ENCODE measurements at regions not wholly inside any gene's neighbourhood (a gene's known extent, or its start where the extent isn't known, plus 50 kb on each side); places are given as distances from the start of the nearest gene placed in this dataset.

DNA sequence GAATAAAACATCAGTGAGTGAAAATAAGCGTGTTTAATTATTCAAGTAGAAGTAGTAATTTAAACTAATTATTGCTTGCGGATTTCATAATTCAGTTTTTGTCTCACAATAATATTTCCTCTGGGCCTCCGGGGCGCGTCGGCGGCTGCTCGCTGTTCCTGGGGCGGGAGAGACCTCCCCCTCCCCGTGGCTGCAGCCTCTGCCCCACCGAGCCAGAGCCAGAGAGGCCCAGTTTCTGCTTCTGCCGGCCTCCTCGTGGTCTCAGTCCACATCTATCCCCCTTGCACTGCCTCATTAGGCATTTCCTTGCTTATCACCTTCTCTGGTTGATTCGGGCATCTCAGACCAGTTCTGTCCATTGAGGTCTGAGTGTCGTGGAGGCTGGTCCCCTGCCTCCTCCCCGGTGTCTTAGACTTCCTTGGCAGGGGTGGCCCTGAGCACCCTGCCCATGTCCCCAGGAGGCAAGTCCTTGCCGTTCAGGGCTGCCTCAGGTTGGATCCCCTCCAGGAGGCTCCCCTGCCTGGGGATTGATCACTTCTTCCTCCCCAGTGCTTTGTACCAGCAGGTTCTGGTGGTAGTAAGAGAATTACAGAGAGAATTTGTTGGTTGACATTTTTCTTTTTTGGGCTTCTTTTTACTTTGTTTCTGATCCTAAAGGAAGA, 78.0 kb downstream of the SLC25A47 start:
- CTCF ChIA-PET = no interaction called here

DNA sequence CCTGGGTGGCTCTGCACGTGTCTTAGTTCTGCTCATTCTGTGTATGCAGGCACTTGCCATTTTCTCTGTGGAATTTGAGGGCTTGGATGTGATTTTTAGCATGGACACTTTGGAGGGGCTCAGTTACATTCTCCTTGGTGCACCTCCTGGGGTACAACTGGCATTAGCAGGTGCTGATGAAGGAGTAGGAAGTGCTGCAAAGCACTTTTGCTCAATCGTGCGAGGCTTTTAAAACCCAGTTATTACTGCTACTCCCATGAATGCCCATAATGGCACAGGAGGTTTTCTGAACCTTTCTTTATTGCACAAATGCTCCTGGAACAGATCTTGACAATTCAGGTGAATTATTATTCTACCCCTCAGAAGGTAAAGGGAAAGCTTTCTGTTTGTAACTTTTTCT, 78.7 kb downstream of the SLC25A47 start:
- H3K9me2 ChIP-seq (ENCODE audit: insufficient read depth) = no peaks in the 10 kb centered on the region
- H3K4me3 ChIP-seq = no peak overlapping the region
- CTCF ChIA-PET = no interaction called here
- H3K4me1 ChIP-seq (replicated peaks; ENCODE audit: insufficient read depth) = no peaks in the 10 kb centered on the region
- no peaks in the 10 kb centered on the region for H4K20me1 ChIP-seq (ENCODE audit: insufficient read depth)
- no peaks in the 10 kb centered on the region for H3K79me2 ChIP-seq (ENCODE audit: low read depth)
- H3K36me3 ChIP-seq (ENCODE audit: low read depth) = no peaks in the 10 kb centered on the region
- intact Hi-C loops (cut with micrococcal nuclease; ENCODE audit: unreplicated experiment) = no loop called here
- BruUV-seq (replicated peaks) = no TSS peak
- POLR2A ChIA-PET (ENCODE audit: unreplicated experiment) = no interaction called here
- TF ChIP-seq, protein P1, sequence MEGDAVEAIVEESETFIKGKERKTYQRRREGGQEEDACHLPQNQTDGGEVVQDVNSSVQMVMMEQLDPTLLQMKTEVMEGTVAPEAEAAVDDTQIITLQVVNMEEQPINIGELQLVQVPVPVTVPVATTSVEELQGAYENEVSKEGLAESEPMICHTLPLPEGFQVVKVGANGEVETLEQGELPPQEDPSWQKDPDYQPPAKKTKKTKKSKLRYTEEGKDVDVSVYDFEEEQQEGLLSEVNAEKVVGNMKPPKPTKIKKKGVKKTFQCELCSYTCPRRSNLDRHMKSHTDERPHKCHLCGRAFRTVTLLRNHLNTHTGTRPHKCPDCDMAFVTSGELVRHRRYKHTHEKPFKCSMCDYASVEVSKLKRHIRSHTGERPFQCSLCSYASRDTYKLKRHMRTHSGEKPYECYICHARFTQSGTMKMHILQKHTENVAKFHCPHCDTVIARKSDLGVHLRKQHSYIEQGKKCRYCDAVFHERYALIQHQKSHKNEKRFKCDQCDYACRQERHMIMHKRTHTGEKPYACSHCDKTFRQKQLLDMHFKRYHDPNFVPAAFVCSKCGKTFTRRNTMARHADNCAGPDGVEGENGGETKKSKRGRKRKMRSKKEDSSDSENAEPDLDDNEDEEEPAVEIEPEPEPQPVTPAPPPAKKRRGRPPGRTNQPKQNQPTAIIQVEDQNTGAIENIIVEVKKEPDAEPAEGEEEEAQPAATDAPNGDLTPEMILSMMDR (conservative IDR thresholded peaks at IDR 0.05) = no peak
- no peak for TF ChIP-seq EZH2 (IDR thresholded peaks at IDR 0.05; ENCODE audit: low read depth)
- H3K27me3 ChIP-seq (ENCODE audit: insufficient read depth, low read depth) = no peaks in the 10 kb centered on the region
- no peaks in the 10 kb centered on the region for H3F3A ChIP-seq (ENCODE audit: insufficient read depth, low read depth)
- H3K4me2 ChIP-seq = no peak overlapping the region
- DNase-seq = no peak
- no peak overlapping the region for H3K27ac ChIP-seq
- no peak overlapping the region for H2AFZ ChIP-seq
- H3K9me3 ChIP-seq (ENCODE audit: insufficient read depth, low read depth) = no peaks in the 10 kb centered on the region

More for the DNA sequence above, 78.0 kb downstream of the SLC25A47 start:
- Histone ChIP-seq H3K4me2 (no peak overlapping the region), H3K27me3 (ENCODE audit: insufficient read depth, low read depth) (no peaks in the 10 kb centered on the region), H3K9me2 (ENCODE audit: insufficient read depth) (no peaks in the 10 kb centered on the region), H3K9me3 (ENCODE audit: insufficient read depth, low read depth) (no peaks in the 10 kb centered on the region), H3K79me2 (ENCODE audit: low read depth) (no peaks in the 10 kb centered on the region), H2AFZ (no peak overlapping the region), H3F3A (ENCODE audit: insufficient read depth, low read depth) (no peaks in the 10 kb centered on the region), H3K4me3 (no peak overlapping the region), H4K20me1 (ENCODE audit: insufficient read depth) (no peaks in the 10 kb centered on the region), H3K4me1 (replicated peaks; ENCODE audit: insufficient read depth) (no peaks in the 10 kb centered on the region), H3K27ac (no peak overlapping the region), H3K36me3 (ENCODE audit: low read depth) (no peaks in the 10 kb centered on the region)
- intact Hi-C loops (cut with micrococcal nuclease; ENCODE audit: unreplicated experiment) = no loop called here
- no TSS peak for BruUV-seq (replicated peaks)
- no peak for DNase-seq
- POLR2A ChIA-PET (ENCODE audit: unreplicated experiment) = no interaction called here
- TF ChIP-seq, protein P1 (conservative IDR thresholded peaks at IDR 0.05) = no peak
- no peak for TF ChIP-seq EZH2 (IDR thresholded peaks at IDR 0.05; ENCODE audit: low read depth)

DNA sequence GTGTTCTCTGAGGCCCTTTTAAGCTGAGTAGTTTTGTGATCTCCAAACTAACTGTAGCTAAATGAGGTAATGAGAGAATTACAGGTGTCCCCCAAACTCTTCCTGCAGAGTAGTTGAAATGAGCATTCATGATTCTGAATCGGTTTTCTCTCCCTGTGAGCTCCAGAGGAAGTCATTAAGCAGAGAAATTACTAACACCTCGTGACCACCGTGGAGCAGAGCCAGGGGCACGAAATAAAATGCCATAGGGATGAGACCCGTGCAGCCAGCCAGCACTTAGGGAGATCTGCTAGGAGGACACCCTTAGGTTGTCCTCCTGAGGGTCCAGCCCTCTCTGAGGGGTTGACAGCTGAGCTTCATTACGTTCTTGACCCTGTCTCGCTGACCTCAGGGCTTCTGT, 79.5 kb downstream of the SLC25A47 start:
- no peaks in the 10 kb centered on the region for H3K79me2 ChIP-seq (ENCODE audit: low read depth)
- ChIA-PET POLR2A (ENCODE audit: unreplicated experiment) (no interaction called here), CTCF (no interaction called here)
- H4K20me1 ChIP-seq (ENCODE audit: insufficient read depth) = no peaks in the 10 kb centered on the region
- no peak for TF ChIP-seq EZH2 (IDR thresholded peaks at IDR 0.05; ENCODE audit: low read depth)
- TF ChIP-seq, protein P1 (conservative IDR thresholded peaks at IDR 0.05) = no peak
- no peak overlapping the region for H3K27ac ChIP-seq
- no peaks in the 10 kb centered on the region for H3K9me3 ChIP-seq (ENCODE audit: insufficient read depth, low read depth)
- H3K4me2 ChIP-seq = no peak overlapping the region
- no peaks in the 10 kb centered on the region for H3K36me3 ChIP-seq (ENCODE audit: low read depth)
- no peaks in the 10 kb centered on the region for H3K9me2 ChIP-seq (ENCODE audit: insufficient read depth)
- no peak overlapping the region for H3K4me3 ChIP-seq
- no peaks in the 10 kb centered on the region for H3K4me1 ChIP-seq (replicated peaks; ENCODE audit: insufficient read depth)
- no TSS peak for BruUV-seq (replicated peaks)
- DNase-seq = no peak
- H2AFZ ChIP-seq = no peak overlapping the region
- no peaks in the 10 kb centered on the region for H3F3A ChIP-seq (ENCODE audit: insufficient read depth, low read depth)
- no peaks in the 10 kb centered on the region for H3K27me3 ChIP-seq (ENCODE audit: insufficient read depth, low read depth)
- intact Hi-C loops (cut with micrococcal nuclease; ENCODE audit: unreplicated experiment) = no loop called here
